ENCODE measurements at regions not wholly inside any gene's neighbourhood (a gene's known extent, or its start where the extent isn't known, plus 50 kb on each side); places are given as distances from the start of the nearest gene placed in this dataset.

DNA sequence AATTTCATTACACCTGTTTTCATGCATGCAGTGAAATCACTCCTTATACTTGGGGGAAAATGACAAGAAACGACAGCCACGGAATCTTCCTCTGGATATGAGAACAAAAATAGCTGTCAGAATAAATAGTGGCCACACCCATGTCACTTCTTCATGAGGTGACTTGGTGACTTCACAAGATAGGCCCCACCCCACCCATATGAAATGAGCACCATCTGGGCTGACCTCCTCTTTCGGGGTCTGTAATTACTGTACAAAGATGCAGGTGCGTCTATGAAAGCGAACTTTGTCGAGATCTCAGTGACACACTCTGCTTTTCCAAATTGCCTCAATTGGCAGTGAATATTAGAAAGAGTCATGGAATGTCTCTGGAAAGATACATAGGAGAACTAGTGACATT lies 184.2 kb upstream of the CCN2 start:
- Mint-ChIP-seq H3K27ac (no peak overlapping the region), H3K4me1 (ENCODE audit: low read depth) (peaks cover 66% of the 10 kb centered on the region), H3K36me3 (ENCODE audit: low read depth) (no peaks in the 10 kb centered on the region), H3K9me3 (no peaks in the 10 kb centered on the region), H3K27me3 (ENCODE audit: insufficient read depth) (no peaks in the 10 kb centered on the region), H3K4me3 (no peak overlapping the region)
- TF ChIP-seq, protein P1, sequence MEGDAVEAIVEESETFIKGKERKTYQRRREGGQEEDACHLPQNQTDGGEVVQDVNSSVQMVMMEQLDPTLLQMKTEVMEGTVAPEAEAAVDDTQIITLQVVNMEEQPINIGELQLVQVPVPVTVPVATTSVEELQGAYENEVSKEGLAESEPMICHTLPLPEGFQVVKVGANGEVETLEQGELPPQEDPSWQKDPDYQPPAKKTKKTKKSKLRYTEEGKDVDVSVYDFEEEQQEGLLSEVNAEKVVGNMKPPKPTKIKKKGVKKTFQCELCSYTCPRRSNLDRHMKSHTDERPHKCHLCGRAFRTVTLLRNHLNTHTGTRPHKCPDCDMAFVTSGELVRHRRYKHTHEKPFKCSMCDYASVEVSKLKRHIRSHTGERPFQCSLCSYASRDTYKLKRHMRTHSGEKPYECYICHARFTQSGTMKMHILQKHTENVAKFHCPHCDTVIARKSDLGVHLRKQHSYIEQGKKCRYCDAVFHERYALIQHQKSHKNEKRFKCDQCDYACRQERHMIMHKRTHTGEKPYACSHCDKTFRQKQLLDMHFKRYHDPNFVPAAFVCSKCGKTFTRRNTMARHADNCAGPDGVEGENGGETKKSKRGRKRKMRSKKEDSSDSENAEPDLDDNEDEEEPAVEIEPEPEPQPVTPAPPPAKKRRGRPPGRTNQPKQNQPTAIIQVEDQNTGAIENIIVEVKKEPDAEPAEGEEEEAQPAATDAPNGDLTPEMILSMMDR (IDR thresholded peaks at IDR 0.05), result no peak
- no peak for DNase-seq

DNA sequence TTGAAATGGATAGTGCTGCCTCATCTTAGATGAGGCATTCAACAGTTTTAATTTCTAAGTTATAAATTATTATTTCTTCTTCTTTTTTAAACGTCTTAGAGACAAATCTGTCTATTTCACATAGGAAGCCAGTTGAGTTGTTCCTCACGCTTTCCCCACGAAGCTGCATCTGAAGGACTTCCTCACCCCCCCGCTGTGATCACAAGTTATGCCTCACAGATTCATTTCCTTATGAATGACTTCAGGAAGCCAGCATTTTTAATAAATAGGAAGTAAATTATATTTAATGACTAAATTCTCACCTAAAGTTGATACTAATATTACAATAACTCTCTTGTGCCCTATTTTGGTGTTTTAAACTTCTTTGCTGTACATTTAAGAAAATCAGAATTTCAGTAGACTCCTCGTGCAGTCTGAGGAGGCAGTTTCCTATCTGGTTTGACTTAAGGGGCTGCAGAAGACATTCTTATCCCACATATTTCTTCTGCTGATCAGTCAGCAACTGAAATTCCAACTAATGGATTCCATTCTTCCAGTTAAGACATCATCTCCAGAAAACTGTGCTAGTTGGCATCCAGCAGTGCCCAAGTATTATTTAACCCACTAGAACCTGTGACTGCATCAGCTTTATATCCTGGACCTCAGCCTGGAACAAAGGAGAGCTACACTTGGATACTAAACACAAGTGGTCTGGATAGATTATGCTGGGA lies 182.7 kb upstream of the CCN2 start:
- no peaks in the 10 kb centered on the region for H3K36me3 Mint-ChIP-seq (ENCODE audit: low read depth)
- H3K27ac Mint-ChIP-seq, result peak overlapping the region; percentile 99
- TF ChIP-seq, protein P1 (IDR thresholded peaks at IDR 0.05), result no peak
- no peaks in the 10 kb centered on the region for H3K27me3 Mint-ChIP-seq (ENCODE audit: insufficient read depth)
- H3K4me3 Mint-ChIP-seq, result peak overlapping the region; percentile 73
- H3K4me1 Mint-ChIP-seq (ENCODE audit: low read depth), result peaks cover 67% of the 10 kb centered on the region
- H3K9me3 Mint-ChIP-seq, result no peaks in the 10 kb centered on the region
- DNase-seq, result no peak

DNA sequence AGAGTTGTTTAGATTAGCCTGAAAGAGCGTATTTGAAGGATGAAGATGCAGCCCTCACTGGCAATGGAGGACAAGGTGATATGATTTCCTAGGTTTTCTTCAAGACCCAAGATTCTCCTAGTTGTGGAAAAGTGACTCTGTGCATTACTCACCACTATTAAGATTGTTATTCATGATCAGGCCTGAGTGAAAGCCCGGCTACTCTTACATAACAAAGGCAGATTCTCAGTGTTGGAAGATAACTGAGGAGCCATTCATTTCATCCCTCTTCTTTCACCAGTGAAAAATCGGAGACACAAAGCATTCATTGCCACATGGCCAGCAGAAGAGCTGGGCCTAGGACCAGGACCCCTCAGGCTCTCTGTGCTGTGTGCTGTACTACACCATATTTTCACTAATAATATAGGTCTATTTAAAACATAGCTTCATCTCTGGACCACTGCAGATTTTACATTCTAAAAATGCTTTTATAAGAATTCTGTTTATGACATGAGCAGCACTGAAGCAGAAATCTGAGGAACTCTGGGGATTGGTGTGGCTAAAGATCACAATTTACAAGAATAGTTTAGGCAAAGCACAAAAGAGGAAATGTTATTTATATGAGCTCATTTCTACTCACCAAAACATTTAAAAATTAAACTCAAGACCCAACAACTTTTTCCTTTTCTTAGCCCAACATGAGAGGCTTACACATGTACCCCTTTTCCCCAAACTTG lies 181.9 kb upstream of the CCN2 start:
- Mint-ChIP-seq H3K4me3 (peak overlapping the region; percentile 73), H3K27me3 (ENCODE audit: insufficient read depth) (no peaks in the 10 kb centered on the region), H3K27ac (peak overlapping the region; percentile 99), H3K4me1 (ENCODE audit: low read depth) (peaks cover 60% of the 10 kb centered on the region), H3K9me3 (no peaks in the 10 kb centered on the region), H3K36me3 (ENCODE audit: low read depth) (no peaks in the 10 kb centered on the region)
- peak; percentile 70 for DNase-seq
- TF ChIP-seq, protein P1 (IDR thresholded peaks at IDR 0.05), result no peak

DNA sequence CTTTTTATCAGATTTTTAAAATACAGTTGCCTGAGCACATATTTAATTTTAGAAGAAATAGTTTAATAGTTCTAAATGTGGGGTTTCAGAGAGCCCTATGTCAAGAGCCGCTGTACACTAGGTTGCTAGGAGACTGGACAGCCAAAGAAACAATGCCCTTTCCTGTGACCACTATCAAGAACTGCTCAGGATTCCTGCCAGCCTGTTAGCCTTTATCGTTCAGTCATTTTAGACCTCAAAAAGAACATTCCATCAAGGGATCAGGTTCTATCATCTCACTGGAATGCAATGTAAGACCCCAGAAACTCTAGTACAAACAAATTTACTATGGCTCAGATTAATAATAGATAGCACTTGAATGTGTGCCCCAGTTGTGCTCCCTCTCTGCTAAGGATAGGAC lies 181.2 kb upstream of the CCN2 start:
- Mint-ChIP-seq H3K27ac (peak overlapping the region; percentile 99), H3K9me3 (no peaks in the 10 kb centered on the region), H3K4me1 (ENCODE audit: low read depth) (peaks cover 54% of the 10 kb centered on the region), H3K4me3 (peak overlapping the region; percentile 73), H3K36me3 (ENCODE audit: low read depth) (no peaks in the 10 kb centered on the region), H3K27me3 (ENCODE audit: insufficient read depth) (no peaks in the 10 kb centered on the region)
- DNase-seq, result peak; percentile 51
- TF ChIP-seq, protein P1 (IDR thresholded peaks at IDR 0.05), result no peak

DNA sequence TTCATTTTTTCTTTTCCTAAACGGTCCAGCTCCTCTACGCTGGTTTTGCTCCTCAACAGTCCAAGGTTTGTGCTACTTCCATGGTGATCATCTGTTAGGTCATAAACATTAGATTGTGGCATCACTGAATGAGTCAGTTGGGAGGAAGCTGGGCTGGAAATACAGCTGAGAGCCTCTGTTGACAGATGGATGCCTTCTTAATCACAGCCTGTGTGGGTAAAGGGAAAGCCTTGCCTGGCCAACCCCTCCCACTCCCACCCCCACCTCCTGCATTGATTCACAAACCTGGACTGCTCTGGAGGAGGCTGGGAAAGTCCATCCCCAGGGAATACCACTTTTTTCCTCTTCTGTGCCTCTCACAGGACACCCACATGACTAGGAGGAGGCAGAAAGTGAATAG lies 180.6 kb upstream of the CCN2 start:
- H3K9me3 Mint-ChIP-seq, result no peaks in the 10 kb centered on the region
- H3K4me1 Mint-ChIP-seq (ENCODE audit: low read depth), result peaks cover 47% of the 10 kb centered on the region
- H3K27me3 Mint-ChIP-seq (ENCODE audit: insufficient read depth), result no peaks in the 10 kb centered on the region
- no peaks in the 10 kb centered on the region for H3K36me3 Mint-ChIP-seq (ENCODE audit: low read depth)
- TF ChIP-seq, protein P1 (IDR thresholded peaks at IDR 0.05), result no peak
- DNase-seq, result peak; percentile 97
- H3K4me3 Mint-ChIP-seq, result peak overlapping the region; percentile 73
- H3K27ac Mint-ChIP-seq, result peak overlapping the region; percentile 99

All from HFFc6 (cell line).